Esophagus muscularis mucosa (tissue), 3 donors: ENCODE measurements at regions not wholly inside any gene's neighbourhood (a gene's known extent, or its start where the extent isn't known, plus 50 kb on each side); places are given as distances from the start of the nearest gene placed in this dataset.

Source experiments
- CTCF ChIP-seq, 3 experiments: fragments of 200-600 bp in 2 of 3; fragments of 450-650 bp in 1 of 3; sonication (generic) in 2 of 3; IDR thresholded peaks; one replicate each; pipeline ENCODE4 v1.5.1; 2017 to 2019; ENCODE audit warnings: antibody characterized with exemption in 3 of 3, mild to moderate bottlenecking in 2 of 3, moderate library complexity in 1 of 3
- POLR2A ChIP-seq: fragments of 450-650 bp; IDR thresholded peaks from one replicate; pipeline ENCODE4 v1.6.1; 2017; ENCODE audit warnings: antibody characterized with exemption, moderate library complexity, mild to moderate bottlenecking, low read depth

GRCh38 chr16:10317425-10318001 lies 68.3 kb upstream of the ATF7IP2 start:
- no peak for TF ChIP-seq POLR2A
- no peak for TF ChIP-seq CTCF (IDR thresholded peaks at IDR 0.05)
